ENCODE measurements at regions not wholly inside any gene's neighbourhood (a gene's known extent, or its start where the extent isn't known, plus 50 kb on each side); places are given as distances from the start of the nearest gene placed in this dataset.
"Not testable (repeated sequence)": the region's sequence is repeated elsewhere in the genome, so short reads cannot be mapped to it uniquely, and the experiment has no call there.

DNA sequence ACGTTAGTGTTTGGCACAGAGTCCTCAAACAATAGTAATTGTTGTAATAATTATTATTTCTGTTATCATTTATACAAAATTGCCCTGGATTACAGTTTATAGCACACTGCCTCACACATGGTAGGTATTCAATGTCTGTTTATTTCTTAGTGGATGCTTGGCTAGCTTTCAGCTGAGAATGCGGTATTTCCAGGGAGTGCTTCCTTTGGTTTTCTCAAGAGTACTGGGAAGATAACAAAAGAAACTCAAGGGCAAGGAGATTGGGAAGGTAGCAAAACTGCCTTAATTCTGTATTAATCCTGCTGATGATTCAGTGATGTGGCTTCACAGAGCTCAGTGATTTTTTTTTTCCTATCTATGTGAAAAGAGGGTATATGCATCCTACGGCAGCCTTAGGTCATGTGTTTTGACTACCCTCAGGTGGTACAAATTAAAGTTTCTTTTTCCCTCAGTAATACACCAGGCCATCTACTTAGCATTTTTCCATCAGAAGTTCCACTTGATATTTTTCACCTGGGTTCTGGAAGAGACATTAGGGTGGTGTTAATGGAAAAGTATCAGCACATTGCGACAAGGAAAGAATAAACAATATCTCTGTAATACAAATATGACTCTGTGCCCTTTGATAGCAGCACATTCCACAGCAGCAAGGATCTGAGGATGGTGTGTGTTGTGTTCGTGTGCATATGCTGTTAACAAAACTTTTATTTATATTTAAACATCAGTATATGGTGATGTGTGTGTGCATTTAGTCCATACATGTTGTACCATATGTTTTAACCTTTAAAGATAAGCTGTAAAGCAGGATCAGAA is 124.3 kb upstream of the RASGEF1B start:
- no peak for DNase-seq (ENCODE audit: low read depth)

DNA sequence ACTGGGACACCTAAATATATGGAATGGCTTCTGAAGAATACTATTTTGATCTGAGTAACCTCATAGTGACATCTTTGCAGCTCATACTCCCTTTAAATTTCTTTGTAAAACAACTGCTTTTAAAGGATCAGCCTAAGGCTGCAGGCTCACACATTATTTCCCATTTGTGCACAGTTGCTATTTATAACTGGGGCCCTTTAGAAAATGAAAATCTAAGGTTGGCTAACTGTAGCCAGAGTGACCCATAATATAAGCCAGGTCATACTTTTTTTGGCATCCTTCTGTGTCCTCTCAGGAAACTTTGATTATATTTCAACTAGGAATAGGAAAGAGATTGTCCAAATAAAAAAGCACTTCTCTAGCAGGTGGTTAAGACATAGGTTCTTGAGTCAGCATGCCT is 123.6 kb upstream of the RASGEF1B start:
- no peak for DNase-seq (ENCODE audit: low read depth)

DNA sequence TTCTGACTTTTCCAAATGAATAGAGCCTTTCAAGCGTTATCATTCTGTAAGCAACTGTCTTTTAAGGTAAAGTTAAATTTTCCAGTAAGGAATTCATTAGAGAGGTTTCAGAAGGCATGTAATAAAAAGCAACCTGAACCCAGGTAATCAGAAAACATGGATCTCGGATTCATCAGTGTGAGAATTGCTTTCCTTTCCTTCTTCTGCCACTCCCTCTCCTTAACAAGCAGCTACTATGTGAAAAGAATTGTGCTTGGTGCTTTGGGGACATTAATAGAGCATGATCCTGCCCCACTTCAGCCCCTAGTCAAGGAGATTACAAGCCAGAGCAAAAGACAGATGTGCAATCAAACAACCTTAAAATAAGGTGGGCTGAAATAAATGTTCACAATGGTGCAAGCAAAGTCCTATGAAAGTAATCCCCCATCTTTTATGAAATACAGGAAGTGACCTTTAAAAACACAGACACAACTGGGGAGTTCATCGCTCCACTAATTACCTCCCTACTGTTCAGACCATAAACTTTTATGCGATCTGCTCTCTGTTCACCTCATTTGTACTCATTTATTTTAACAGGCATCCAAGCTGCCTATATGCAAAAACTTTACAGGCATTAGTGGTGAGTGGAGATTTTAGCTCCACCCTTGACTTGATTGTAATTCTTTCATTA is 122.9 kb upstream of the RASGEF1B start:
- DNase-seq (ENCODE audit: low read depth), result no peak

DNA sequence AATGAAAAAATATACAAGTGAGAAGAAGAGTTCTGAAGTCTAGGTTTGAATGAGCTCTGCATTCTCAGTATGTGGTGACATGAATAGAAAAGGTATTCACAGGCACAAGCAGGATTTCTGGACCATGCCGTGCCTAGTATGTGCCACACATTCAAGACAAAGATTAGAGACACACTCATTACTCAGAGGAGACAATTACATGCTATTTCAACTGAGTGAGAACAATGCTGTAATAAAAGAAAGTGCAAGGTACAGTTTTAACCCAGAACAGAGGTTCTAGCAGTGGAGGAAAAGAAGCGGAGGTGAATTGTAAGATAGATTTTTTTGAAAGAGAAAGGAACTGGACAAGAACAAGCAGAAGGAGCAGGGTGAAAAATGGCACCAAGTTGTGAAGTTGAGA is 121.0 kb upstream of the RASGEF1B start:
- DNase-seq (ENCODE audit: low read depth), result no peak

DNA sequence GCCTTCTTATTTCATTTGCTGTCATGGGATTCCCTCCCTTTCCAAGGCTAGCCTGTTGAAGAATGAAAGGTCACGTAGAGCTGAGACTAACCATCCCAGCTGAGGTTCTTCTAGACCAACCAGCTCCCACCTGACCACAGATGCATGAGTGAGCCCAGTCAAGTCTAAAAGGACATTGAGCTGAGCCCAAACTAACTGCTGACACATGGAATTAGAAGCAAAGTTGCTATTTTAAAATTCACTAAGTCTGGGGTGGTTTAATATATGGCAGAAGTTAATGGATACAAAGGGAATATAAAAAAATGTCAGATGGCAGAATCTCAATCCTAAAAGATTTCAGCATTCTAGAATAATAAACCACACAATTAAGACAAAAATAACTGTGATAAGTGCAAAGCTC is 118.9 kb upstream of the RASGEF1B start:
- no peak for DNase-seq (ENCODE audit: low read depth)

- no peak for DNase-seq (ENCODE audit: low read depth)
Measured at GRCh38 chr4:81589262-81589661, 117.6 kb upstream of the RASGEF1B start.

DNA sequence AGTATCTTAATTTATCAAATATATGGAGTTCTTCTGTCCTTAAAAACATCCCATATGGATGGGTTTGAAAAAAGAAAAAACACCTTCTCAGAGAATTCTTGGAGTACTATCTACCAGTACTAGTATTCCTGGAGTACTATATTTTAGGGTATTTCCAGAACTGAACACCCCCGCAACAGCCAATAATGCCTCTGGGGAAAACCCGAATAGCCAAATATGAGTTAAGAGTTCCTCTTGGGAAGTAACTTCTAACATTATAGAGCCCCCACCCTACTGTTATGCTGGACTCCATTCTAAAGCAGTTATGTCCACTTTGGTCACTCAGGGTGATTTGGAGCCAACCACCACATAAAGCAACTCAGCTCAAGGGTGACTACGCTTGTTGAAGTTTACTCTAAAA is 115.0 kb upstream of the RASGEF1B start:
- no peak for DNase-seq (ENCODE audit: low read depth)

DNA sequence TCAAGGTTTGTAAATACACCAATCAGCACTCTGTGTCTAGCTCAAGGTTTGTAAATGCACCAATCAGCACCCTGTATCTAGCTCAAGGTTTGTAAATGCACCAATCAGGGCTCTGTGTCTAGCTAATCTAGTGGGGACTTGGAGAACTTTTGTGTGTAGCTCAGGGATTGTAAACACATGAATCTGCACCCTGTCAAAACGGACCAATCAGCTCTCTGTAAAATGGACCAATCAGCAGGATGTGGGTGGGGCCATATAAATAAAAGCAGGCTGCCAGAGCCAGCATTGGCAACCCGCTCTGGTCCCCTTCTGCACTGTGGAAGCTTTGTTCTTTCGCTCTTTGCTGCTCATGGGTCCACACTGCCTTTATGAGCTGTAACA is 109.3 kb upstream of the RASGEF1B start:
- DNase-seq (ENCODE audit: low read depth), result not testable (repeated sequence)

DNA sequence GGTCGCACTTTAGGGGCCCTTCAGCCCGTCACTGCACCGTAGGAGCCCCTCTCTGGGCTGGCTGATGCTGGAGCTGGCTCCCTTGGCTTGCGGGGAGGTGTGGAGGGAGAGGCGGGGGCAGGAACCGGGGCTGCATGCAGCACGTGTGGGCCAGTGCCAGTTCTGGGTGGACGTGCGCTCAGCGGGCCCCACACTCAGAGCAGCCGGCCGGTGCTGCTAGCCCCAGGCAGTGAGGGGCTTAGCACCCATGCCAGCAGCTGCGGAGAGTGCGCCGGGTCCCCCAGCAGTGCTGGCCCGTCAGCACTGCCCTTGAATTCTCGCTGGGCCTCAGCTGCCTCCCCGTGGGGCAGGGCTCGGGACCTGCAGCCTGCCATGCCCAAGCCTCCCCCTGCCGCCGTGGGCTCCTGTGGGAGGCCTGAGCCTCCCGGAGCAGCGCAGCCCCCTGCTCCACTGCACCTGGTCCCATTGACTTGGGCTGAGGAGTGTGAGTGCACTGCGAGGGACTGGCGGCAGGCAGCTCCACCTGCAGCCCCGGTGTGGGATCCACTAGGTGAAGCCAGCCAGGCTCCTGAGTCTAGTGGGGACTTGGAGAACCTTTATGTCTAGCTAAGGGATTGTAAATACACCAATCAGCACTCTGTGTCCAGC is 108.8 kb upstream of the RASGEF1B start:
- no peak for DNase-seq (ENCODE audit: low read depth)

GRCh38 chr4:81577392-81577791 is 105.7 kb upstream of the RASGEF1B start:
- no peak for DNase-seq (ENCODE audit: low read depth)

GRCh38 chr4:81574991-81575390 is 103.3 kb upstream of the RASGEF1B start:
- DNase-seq (ENCODE audit: low read depth), result no peak

- no peak for DNase-seq (ENCODE audit: low read depth)
Measured at GRCh38 chr4:81573840-81574239, 102.1 kb upstream of the RASGEF1B start.

GRCh38 chr4:81572402-81572801 is 100.7 kb upstream of the RASGEF1B start:
- no peak for DNase-seq (ENCODE audit: low read depth)

GRCh38 chr4:81571105-81571504 is 99.4 kb upstream of the RASGEF1B start:
- DNase-seq (ENCODE audit: low read depth), result no peak

DNA sequence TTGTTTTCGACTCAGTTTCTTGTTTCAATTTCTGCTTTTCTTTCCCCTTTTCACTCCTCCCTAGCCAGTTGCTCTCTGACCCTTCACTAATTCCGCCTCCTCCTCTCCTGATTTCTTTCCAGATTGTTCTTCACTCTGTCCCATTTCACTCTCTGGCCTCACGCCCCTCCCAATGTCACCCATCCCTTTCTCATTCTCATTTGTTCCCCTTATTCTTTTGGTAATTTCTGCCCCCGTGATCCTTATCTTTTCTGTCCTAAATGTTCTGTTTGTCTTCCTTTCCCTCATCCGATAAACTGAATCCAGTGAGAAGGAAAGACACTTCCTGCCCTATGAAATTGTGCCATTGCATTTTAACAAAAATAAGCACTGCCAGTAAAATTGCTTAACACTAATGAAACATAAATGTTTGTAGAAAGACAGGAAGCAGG is 94.5 kb upstream of the RASGEF1B start:
- no peak for DNase-seq (ENCODE audit: low read depth)

- no peak for DNase-seq (ENCODE audit: low read depth)
Measured at GRCh38 chr4:81565142-81565870, 93.6 kb upstream of the RASGEF1B start.

DNA sequence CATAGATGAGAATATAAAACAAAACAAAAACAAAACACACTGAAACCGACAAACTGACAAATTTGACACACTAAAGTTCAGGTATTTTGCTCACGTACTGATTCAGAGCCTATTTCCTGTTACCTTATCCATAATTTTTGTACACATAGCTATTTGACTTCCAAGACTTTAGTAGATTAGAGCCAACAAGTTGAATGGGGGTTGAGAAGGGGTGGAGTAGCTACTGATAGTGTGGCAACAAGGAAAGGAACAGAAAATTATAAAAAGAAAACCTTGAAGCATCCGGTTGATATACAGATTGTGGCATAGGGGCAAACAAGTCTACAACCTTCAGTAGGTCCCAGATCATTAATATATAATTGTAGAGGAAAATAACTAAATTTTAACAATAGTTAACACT is 92.3 kb upstream of the RASGEF1B start:
- DNase-seq (ENCODE audit: low read depth), result no peak

DNA sequence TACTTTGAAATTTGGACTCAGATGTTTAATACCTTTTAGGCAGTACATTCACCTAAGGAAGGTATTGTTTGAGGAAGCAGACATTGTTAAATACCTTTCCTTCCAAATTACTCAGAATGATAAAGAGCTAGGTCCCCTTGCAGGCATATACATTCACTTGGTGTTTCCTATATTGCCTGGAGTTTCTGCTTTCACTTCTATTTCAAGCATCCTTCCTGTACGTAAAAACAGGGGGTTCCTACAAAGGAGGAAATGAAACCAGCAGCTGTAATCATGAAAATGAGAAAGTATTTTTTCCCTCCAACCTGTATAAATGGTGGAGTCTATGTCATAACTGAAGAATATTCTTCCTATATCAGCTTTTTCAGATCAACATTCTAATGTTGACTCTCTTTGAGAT is 90.4 kb upstream of the RASGEF1B start:
- DNase-seq (ENCODE audit: low read depth), result no peak

GRCh38 chr4:81557306-81557705 is 85.6 kb upstream of the RASGEF1B start:
- DNase-seq (ENCODE audit: low read depth), result no peak

DNA sequence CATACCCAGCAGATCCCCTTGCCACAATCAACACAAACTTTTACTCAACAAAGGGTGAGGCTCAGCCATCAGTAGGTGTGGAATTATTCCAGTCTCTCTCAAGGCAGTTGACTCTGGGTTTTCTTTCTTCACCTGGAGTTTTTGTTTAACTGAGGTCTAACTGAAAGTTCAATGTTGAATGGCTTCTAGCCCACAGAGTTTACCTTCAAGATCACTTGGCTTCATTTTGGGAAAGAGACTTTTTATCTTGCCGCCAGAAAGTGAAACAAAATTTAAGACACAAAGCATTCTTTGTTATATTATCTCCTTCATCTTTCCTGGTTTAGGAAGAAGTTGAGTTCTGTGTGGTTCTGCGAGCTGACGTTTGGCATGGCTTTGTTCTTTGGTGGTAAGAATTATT is 83.8 kb upstream of the RASGEF1B start:
- no peak for DNase-seq (ENCODE audit: low read depth)

- no peak for DNase-seq (ENCODE audit: low read depth)
Measured at GRCh38 chr4:81552086-81552485, 80.4 kb upstream of the RASGEF1B start.

DNA sequence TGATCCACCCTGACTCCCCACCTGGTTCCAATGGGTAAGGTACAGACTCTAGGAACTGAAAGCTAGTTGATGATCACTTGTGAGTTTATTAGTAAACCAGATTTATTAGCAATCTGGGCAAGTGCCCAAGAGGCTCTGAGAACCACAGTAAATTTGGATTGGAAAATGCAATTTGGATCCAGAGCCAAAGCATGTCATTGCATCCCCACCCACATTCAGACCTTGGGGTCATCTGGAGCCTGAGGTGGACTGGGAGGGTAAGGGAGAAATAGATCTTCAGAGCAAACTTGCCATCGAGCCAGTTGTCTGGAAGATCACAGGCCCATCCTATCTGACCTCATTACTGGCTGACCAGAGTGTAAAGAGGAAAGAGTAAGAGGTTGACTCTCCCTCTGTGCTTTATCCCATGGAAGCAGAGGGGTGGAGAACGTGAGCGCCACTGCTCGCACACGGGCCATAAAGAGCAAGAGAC is 78.7 kb upstream of the RASGEF1B start:
- no peak for DNase-seq (ENCODE audit: low read depth)
